SU-DHL-6 (cell line): ENCODE measurements at regions not wholly inside any gene's neighbourhood (a gene's known extent, or its start where the extent isn't known, plus 50 kb on each side); places are given as distances from the start of the nearest gene placed in this dataset.

ENCODE experiments used
- H2AFZ ChIP-seq: fragments of 200-600 bp; sonication (generic); 2 replicates; pipeline ENCODE4 v1.6.1; 2014; ENCODE audit warnings: low read depth, mild to moderate bottlenecking, moderate library complexity, mixed read lengths, antibody characterized with exemption, low read length; ENCODE audit not compliant: severe bottlenecking
- H3F3A ChIP-seq: fragments of 200-600 bp; shearing (Covaris generic); 2 replicates; pipeline ENCODE4 v1.6.0; 2016; ENCODE audit warnings: antibody characterized with exemption, mild to moderate bottlenecking; ENCODE audit not compliant: insufficient read depth
- H3K27ac ChIP-seq: fragments of 200-600 bp; sonication (generic); 2 replicates; pipeline ENCODE4 v1.5.1; 2016; ENCODE audit warnings: low read depth, mild to moderate bottlenecking, low read length, moderate library complexity, mixed read lengths
- H3K27me3 ChIP-seq: fragments of 200-600 bp; sonication (generic), shearing (Covaris generic); 2 replicates; pipeline ENCODE4 v1.6.0; 2014; ENCODE audit warnings: mild to moderate bottlenecking, low read length
- H3K36me3 ChIP-seq: fragments of 200-600 bp; sonication (generic); 2 replicates; pipeline ENCODE4 v1.6.1; 2014; ENCODE audit warnings: mild to moderate bottlenecking, low read length, mixed read lengths
- H3K4me2 ChIP-seq: fragments of 300-600, 200-600 bp; shearing (Covaris generic), sonication (generic); 2 replicates; pipeline ENCODE4 v1.6.0; 2014; ENCODE audit warnings: low read length, low read depth, mild to moderate bottlenecking; ENCODE audit not compliant: poor library complexity, severe bottlenecking
- H3K4me3 ChIP-seq: fragments of 200-600 bp; sonication (generic); 2 replicates; pipeline ENCODE4 v1.5.1; 2014; ENCODE audit warnings: antibody characterized with exemption, low read length, mild to moderate bottlenecking, mixed read lengths; ENCODE audit not compliant: insufficient read depth, poor library complexity, severe bottlenecking
- H3K79me2 ChIP-seq: fragments of 200-600 bp; sonication (generic); 2 replicates; pipeline ENCODE4 v1.6.1; 2014; ENCODE audit warnings: mild to moderate bottlenecking, low read length, moderate library complexity; ENCODE audit not compliant: insufficient read depth
- H3K9ac ChIP-seq: fragments of 200-600 bp; sonication (generic); 2 replicates; pipeline ENCODE4 v1.7.0; 2014; ENCODE audit warnings: mild to moderate bottlenecking, low read length
- H3K9me2 ChIP-seq: fragments of 200-600 bp; sonication (generic); replicated peaks from 2 replicates; pipeline ENCODE4 v1.6.1; 2014; ENCODE audit warnings: low read length; ENCODE audit not compliant: insufficient read depth
- H3K9me3 ChIP-seq: fragments of 200-600 bp; sonication (generic); 2 replicates; pipeline ENCODE4 v1.6.1; 2014; ENCODE audit warnings: low read length, mixed read lengths; ENCODE audit not compliant: insufficient read depth
- H4K20me1 ChIP-seq: fragments of 200-600 bp; sonication (generic); 2 replicates; pipeline ENCODE4 v1.6.1; 2014; ENCODE audit warnings: low read depth, mild to moderate bottlenecking, antibody characterized with exemption, low read length, moderate library complexity, mixed read lengths
- EZH2phosphoT487 ChIP-seq: fragments of 200-600 bp; sonication (generic), shearing (Covaris generic); conservative IDR thresholded peaks from 2 replicates; pipeline ENCODE4 v1.6.1; 2018; ENCODE audit warnings: mild to moderate bottlenecking, antibody characterized with exemption, low read length, moderate library complexity, mixed read lengths
- TF ChIP-seq, protein P1 (sequence below): fragments of 200-600 bp; sonication (generic); IDR thresholded peaks from one replicate; pipeline ENCODE4 v1.5.1; 2017; ENCODE audit warnings: antibody characterized with exemption, mild to moderate bottlenecking, low read length, moderate library complexity; ENCODE audit not compliant: insufficient read depth, poor library complexity, severe bottlenecking

GRCh38 chr12:88775742-88776151, 195.5 kb upstream of the KITLG start:
- Histone ChIP-seq H2AFZ (no peak overlapping the region), H3F3A (no peaks in the 10 kb centered on the region), H3K4me3 (no peak overlapping the region), H3K79me2 (no peaks in the 10 kb centered on the region), H3K27ac (no peak overlapping the region), H3K36me3 (no peaks in the 10 kb centered on the region), H3K27me3 (no peaks in the 10 kb centered on the region), H4K20me1 (no peaks in the 10 kb centered on the region), H3K9me2 (no peaks in the 10 kb centered on the region), H3K4me2 (no peak overlapping the region), H3K9ac (no peak overlapping the region), H3K9me3 (no peaks in the 10 kb centered on the region)
- TF ChIP-seq, protein P1, sequence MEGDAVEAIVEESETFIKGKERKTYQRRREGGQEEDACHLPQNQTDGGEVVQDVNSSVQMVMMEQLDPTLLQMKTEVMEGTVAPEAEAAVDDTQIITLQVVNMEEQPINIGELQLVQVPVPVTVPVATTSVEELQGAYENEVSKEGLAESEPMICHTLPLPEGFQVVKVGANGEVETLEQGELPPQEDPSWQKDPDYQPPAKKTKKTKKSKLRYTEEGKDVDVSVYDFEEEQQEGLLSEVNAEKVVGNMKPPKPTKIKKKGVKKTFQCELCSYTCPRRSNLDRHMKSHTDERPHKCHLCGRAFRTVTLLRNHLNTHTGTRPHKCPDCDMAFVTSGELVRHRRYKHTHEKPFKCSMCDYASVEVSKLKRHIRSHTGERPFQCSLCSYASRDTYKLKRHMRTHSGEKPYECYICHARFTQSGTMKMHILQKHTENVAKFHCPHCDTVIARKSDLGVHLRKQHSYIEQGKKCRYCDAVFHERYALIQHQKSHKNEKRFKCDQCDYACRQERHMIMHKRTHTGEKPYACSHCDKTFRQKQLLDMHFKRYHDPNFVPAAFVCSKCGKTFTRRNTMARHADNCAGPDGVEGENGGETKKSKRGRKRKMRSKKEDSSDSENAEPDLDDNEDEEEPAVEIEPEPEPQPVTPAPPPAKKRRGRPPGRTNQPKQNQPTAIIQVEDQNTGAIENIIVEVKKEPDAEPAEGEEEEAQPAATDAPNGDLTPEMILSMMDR: no peak
- TF ChIP-seq EZH2phosphoT487: no peak

- Histone ChIP-seq H3K79me2 (no peaks in the 10 kb centered on the region), H3K9me2 (no peaks in the 10 kb centered on the region), H4K20me1 (no peaks in the 10 kb centered on the region), H3K4me3 (no peak overlapping the region), H3F3A (no peaks in the 10 kb centered on the region), H2AFZ (no peak overlapping the region), H3K27ac (no peak overlapping the region), H3K9ac (no peak overlapping the region), H3K4me2 (no peak overlapping the region), H3K27me3 (no peaks in the 10 kb centered on the region), H3K9me3 (no peaks in the 10 kb centered on the region), H3K36me3 (no peaks in the 10 kb centered on the region)
- TF ChIP-seq, protein P1: no peak
- no peak for TF ChIP-seq EZH2phosphoT487
Measured at GRCh38 chr12:88767699-88768098, 187.4 kb upstream of the KITLG start.

GRCh38 chr12:88764781-88765480, 184.7 kb upstream of the KITLG start:
- H2AFZ ChIP-seq: no peak overlapping the region
- H4K20me1 ChIP-seq: no peaks in the 10 kb centered on the region
- TF ChIP-seq EZH2phosphoT487: no peak
- TF ChIP-seq, protein P1: no peak
- no peak overlapping the region for H3K27ac ChIP-seq
- no peaks in the 10 kb centered on the region for H3K9me3 ChIP-seq
- no peaks in the 10 kb centered on the region for H3K27me3 ChIP-seq
- H3F3A ChIP-seq: no peaks in the 10 kb centered on the region
- H3K9me2 ChIP-seq: no peaks in the 10 kb centered on the region
- no peak overlapping the region for H3K4me2 ChIP-seq
- no peaks in the 10 kb centered on the region for H3K36me3 ChIP-seq
- H3K9ac ChIP-seq: no peak overlapping the region
- no peak overlapping the region for H3K4me3 ChIP-seq
- no peaks in the 10 kb centered on the region for H3K79me2 ChIP-seq
